ENCODE measurements at regions not wholly inside any gene's neighbourhood (a gene's known extent, or its start where the extent isn't known, plus 50 kb on each side); places are given as distances from the start of the nearest gene placed in this dataset.

- no peak for TF ChIP-seq CTCF (conservative IDR thresholded peaks at IDR 0.05 in 1 of 2, IDR thresholded peaks at IDR 0.05 in 1 of 2; ENCODE audit: extremely low read depth in 1 of 2, insufficient read depth in 1 of 2, low read depth in 1 of 2, low read length in 2 of 2)
- no peak for TF ChIP-seq EZH2 (IDR thresholded peaks at IDR 0.05; ENCODE audit: borderline replicate concordance, low read length)
Observed at GRCh38 chr10:16260388-16260787, 176.4 kb upstream of the PTER start.

All from mammary epithelial cell (primary cell).